HuH-7 (cell line): ENCODE measurements at regions not wholly inside any gene's neighbourhood (a gene's known extent, or its start where the extent isn't known, plus 50 kb on each side); places are given as distances from the start of the nearest gene placed in this dataset.
"Not testable (repeated sequence)": the region's sequence is repeated elsewhere in the genome, so short reads cannot be mapped to it uniquely, and the experiment has no call there.

ENCODE experiments used
- DNase-seq: peaks from one replicate; pipeline ENCODE4 v3.0.0; 2011; ENCODE audit warnings: low spot score

DNA sequence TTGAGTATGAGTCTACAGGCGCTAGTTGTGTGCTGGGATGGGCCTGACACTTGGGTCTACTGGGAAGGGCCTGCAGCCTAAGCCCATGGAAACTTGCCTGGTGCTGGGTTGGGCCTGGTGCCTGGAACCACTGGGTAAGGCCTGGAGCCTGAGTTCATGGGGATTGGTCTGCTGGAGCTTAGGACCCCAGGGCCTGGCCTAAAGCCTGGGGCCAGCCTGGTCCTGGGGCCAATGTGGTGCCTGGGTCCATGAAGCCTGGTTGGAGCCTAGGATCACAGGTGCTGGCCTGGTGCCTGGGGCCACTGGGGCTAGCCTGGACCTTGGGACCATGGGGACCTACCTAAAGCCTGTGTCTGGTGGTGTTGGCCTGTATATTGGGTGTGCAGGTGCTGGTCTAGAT is 270.3 kb upstream of the GRIA3 start:
- no peak for DNase-seq

DNA sequence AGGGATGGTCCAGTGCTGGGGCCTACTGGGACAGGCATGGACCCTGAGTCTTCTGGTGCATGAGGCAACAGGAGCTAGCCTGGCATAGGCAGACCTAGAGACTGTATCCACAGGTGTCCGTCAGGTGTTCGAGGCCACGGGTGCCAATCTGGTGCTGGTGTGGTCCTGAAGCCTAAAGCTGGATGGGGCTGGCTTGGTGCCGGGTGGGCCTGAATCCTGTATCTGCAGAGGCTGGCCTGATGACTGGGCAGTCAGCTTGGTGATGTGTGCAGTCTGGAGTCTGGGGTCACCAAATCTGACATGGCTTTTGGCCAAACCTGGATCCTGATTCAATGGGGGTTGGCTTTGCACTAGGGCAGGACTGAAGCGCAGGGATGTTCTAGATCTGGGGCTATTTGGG is 269.8 kb upstream of the GRIA3 start:
- DNase-seq = no peak

DNA sequence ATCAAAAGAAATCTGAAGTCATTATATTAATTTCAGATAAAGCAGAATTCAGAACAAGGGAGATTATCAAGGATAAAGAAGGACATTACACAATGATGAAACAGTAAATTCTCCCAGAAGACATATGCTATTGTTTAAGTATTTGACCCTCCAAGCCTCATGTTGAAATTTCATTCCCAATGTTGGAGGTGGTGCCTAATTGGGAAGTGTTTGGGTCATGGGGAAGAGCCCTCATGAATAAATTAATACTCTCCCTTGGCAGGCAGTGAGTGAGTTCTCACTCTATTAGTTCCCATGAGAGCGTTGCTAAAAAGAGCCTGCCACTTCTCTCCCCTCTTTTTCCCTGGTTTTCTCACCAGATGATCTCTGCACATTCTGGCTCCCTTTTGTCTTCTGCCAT is 249.9 kb upstream of the GRIA3 start:
- DNase-seq = no peak

DNA sequence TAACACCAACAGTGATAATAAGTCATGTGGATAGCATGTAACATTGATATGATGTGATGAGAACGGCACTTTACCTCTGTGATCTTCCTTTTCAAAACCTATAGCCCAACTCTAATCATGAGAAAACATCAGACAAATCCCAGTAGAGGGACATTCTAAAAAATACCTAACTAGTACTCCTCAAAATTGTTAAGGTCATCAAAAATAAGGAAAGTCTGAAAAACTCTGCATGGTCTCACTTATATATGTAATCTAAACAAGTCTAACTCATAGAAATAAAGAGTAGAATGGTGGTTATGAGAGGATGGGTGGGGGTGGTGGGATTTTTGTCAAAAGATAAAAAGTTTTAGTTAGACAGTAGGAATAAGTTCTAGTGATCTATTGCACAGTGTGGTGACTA is 243.9 kb upstream of the GRIA3 start:
- no peak for DNase-seq

DNA sequence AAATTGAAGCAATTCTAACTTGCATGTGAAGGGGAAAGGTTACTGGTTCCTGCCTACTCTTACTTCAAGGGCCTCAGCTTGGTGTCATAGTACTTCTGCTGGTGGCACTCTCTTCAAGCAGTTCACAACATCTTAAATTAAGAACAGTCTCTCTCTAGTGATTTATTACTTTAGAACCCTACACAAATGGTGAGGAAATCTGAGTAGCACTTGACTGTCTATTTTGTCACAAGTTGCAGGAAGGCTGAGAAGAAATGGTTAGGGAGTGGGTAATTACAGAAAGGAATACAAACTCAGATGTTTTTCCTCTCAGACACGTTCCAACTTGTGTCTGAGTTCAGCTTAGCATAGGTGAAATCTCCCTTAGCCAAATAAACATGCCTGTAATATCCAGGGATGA is 242.3 kb upstream of the GRIA3 start:
- DNase-seq = no peak

DNA sequence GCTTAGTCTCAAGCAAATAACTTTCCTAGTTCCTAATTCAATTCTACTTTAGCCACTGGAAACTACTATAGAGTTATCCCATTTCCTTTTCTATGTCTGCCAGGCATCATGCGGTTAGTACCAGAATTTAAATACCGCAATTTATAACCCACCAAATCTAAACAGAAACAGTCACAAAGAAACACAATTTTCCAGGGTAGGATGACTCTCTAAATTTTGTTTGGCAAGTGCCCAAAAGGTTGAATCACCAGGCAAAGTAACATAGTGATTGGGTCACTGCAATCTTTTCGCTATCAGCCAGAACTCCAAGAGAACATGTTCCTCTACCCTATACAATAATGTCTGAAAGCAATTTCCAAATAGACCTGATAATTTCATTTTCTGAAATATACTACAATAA is 240.2 kb upstream of the GRIA3 start:
- DNase-seq = no peak

DNA sequence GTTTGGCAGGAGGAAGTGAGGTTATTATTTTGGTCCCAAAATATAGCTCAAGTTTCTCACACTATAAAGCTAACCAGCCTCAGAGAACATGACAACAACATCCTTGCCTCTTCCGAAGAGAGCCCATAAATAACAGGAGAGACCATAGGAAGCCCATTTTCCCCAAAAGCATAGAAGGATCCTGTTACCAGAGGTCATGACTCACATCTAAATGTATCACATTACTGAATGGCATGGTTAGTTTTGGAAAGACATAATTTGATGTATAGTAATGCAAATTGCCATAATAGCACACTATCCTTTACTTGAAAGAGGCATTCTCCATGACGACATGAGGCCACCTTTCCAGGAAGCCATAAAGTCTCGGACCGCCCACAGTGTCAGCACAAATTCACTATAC is 238.8 kb upstream of the GRIA3 start:
- DNase-seq = no peak

DNA sequence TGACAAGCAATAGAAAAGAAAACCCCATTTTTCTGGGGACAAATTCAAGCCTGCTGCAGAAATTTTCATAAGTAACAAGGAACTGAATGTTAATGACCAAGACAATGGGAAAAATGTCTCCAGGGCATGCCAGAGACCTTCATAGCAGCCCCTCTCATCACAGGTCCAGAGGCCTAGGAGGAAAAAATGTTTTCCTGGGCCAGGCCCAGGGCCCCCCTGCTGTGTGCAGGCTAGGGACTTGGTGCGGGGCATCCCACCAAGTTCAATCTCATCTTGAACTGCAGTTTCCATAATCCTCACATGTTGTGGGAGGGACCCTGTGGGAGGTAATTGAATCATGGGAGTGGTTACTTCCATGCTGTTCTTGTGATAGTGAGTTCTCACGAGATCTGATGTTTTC is 211.5 kb upstream of the GRIA3 start:
- DNase-seq = no peak

DNA sequence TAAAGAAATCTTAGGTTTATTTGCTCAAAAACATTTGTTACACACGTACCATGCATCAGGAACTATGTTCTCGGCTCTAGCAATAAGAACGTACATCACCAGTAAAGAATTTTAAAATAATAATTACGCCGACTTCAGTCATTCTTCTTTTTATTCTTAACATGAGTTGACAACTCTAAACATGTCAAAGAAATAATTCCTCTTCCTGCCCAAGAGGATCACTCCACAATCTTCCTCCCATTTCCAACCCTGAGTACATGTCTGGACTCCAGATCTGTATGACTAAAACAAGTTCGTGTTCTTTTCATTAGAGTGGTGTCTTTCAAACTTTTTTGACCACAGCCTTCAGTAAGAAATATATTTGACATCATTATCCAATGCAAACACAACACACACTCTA is 201.6 kb upstream of the GRIA3 start:
- no peak for DNase-seq

DNA sequence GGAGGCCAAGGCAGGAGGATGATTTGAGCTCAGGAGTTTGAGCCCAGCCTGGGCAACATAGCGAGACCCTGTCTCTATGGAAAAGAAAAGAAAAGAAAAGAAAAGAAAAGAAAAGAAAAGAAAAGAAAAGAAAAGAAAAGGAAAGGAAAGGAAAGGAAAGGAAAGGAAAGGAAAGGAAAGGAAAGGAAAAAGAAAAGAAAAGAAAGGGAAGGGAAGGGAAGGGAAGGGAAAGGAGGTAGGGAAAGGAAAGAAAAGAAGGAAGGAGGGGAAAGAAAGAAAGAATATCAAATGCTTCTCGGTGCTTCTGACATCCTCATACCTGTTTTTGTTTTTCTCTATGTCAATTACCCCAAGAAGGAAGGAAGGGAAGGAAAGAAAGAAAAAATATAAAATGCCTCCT is 181.2 kb upstream of the GRIA3 start:
- not testable (repeated sequence) for DNase-seq

DNA sequence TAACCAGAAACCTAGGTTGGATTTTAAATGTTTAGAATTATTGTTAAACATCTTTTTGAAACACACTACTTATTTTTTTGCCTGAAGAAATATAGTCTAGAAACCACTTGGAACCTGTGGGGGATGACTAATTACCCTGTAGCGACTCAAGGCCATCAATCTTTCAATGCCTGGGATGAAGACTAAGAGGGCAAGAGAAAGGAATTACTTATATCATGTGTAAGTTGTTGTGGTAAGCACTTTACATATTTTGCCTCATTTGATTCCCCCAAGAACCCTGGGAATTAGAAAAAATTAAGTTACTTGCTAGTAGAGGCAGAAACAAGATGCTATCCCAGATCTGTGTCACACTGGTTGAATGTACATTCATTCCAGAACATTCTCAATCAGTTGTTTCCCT is 170.9 kb upstream of the GRIA3 start:
- DNase-seq = no peak

DNA sequence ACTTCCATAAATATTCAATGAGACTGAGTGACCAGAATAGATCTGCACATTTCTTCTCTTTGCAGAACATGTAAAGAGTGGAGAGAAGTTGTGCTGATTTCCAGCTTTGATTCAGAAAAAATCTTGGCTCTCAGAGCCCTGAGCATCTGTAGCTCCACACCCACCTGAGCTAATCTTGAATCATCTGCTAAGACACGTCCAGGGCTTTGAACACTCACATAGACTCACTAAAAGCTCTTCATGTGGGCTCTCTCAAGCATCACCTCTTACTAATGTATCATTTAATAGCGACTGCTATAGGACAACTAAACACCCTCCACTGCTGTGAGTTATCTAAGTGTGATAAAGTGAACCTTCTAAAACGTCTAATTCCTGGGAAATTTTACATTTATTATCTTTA is 147.7 kb upstream of the GRIA3 start:
- DNase-seq = no peak

DNA sequence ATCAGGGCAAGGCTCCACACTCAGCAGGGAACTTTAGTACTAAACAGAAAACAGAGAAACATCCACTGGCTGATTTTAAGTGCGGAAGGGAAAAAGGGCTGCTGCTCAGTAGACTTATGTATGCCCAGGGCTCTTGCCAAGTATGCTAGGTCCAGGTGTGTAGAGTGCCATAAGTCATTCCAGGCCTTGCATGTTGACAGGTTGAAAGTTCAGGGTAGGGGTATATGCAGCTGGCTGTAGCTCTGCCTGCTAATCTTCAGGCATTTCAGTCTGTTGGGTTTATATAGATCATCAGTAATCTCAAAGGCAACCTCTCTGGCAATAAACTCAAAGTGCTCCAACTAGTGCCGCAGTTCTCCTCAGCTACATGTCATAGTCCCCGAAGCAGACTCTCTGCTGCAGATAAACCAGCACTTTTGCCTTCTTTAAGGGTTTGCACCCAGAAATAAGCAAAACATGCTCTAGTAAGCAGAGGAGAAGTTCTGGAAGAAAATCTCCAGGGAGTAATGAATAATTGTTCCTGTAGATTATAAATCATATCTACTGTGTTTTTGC is 134.9 kb upstream of the GRIA3 start:
- DNase-seq = no peak

DNA sequence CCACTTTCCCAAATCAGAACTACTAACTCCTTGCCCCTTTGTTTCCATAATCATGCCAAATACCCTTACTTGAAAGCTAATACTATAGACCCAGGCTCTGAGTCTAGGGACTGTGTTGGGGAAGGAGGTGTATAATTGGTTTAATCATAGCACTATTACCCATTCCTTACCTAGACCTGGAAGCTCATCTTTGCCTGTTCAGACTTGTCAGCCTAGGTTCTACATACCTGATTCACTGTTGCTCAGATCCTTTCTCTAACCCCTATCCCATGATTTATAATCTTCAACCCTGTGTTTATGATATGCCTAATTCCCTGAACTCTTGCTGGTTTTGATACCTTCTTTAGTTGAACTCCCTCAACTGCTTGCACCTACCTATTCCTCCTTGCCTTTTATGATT is 123.1 kb upstream of the GRIA3 start:
- DNase-seq = no peak

DNA sequence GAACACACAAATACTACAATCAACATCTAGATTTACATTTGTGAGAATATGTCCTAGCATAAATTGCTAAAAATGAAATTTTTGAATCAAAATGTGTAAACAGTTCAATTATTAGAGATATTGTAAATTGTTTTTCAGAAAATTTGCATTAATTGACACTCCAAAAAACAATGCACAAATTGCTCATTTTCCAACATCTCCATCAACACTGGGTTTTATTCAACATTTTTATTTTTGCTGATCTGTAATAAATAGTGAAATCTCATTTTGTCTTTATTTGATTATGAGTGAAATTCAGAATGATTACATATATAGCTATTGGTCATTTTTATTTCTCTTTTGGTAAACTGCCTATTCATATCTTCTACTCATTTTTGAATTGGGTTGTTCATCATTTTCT is 120.0 kb upstream of the GRIA3 start:
- no peak for DNase-seq

DNA sequence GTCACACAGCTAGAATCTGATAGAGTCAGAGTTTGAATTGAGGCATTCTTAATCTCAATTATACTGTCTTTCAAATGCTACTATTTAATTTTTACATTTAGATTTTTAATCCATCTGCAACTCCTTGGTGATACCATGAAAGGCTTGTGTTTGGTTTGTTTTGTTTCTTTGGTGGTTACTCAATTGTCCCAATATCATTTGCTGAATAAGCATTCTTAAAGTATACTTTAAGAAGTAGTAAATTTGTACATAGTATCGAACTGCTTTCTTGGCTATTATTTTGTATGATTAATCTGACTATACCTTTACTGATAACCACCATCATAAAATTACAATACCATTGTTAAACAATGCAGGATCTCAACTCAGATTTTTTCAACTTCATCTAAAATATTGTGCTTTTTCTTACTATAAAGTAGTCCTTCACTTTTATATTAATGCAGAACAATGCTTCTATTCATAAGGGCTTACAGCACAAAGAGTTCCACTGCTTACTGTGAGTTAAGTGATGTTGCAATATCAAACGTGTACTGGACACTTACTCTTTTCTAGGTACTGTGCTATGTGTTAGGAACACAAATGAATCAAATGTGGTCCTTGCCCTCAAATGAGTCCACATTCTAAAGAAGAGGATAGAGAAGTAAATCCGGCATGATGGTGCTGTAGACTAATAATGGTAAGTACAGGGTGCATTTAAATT is 111.2 kb upstream of the GRIA3 start:
- no peak for DNase-seq

DNA sequence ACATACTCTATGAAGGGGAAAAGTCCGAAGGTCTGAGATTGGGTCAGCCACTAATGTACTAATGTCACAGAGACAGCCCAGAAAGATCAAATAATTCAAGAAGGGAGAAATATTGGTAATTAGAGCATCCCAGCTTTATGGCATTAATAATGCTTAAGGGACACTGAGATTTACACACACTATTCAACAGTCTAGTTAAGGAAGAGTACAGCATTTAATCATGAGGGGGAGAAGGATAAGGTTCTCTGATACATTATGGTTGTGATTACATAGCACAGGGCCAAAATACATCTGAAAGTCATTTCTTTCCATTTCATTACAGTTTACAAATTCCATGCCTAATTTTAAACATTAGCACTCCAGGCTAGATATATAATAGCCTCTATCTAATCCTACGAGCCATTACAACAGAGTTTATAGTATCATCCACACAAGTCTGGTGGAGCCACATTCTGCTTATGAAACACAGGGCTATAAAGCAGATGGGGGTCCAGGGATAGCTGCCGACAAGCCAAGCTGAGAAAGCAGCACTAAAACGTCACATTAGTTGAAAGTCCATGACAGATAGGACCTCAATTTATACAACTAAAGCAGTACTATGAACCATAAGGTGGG is 108.0 kb upstream of the GRIA3 start:
- DNase-seq = no peak

DNA sequence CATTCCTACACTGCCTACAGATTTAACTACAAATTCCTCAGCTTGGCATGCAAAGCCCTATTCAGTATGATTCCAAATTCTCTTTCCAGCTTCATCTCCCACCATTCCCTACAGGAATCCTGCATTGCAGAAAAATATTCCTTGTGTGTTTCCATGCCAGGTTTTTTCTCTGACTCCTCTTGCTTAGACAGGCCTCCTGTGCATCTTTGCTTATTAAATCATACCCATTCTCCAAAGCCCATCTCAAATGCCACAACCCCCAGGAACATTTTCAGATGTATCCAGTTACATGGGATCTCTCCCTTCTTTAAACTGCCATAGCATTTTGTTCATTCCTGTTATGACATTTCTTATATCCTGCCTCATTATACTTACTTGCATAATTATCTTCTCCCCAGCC is 106.4 kb upstream of the GRIA3 start:
- no peak for DNase-seq

DNA sequence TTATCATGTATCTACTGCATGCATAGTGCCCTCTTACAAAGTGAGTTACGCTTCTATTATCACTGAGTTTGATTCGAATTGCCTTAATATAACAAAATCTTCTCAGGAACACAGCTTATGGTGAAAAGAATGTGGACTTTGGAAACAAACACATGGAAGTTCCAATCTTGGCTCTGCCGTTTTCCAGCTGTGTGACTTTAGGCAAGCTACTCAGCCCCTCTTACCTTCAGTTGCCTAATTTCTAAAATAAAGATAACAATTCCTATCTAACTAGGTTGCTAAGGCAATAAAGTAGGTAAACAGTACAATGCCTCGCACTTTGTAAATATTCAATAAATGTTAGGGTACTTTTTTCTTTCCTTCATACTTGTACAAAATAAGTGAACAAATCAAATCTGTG is 104.0 kb upstream of the GRIA3 start:
- DNase-seq = no peak

DNA sequence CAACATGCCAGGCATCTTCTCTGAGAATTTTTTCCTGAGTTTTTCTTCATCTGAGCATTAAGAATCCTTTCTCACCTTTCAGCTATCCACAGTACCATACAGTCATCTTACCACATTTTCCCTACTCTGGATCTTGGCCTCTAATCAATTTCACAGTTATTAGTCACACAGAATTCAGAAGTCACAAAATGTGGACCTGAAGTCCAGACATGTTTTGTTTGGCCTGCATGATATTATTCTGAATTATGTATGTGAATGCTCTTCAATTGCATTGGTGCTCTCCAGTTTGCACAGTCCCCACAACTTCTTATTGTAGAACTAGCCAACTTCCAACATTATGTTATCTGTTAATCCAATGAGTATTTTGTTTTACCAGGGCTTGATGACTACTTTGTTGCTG is 102.3 kb upstream of the GRIA3 start:
- no peak for DNase-seq

DNA sequence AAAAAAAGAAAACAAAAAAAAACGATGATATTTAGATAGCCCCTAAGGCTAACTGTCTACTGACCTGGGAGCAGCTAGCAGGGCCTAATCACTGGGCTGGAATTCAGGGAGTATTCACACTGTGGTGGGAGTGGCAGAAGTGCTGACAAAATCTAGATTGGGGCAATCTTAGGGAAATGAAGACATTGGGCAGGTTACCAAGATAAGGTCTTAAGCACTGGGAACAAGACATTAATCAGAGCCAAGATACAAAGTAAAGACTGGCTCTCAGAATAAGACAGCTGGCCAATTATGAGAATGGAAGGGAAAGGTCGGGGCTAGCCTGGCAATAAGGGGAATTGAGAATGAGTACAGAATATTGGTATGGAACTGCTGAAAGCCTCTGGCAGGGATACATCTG is 100.2 kb upstream of the GRIA3 start:
- DNase-seq = no peak

DNA sequence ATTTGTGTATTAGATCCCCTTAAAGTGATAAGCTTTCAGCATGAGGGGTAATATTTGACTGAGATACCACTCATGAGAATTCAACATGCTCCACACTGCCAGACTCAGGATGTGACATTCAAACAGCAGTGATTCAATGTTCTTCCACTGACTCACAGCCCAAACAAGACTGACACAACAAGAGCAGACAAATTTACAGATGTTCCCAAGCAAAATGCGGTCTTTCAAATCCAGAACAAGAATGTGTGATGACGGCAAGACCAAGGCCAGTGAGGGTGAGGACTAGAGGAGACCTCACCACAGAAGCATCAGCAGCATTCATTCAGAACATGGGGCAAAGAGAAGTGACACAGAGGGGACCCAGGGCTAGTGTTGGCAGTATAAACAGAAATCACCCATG is 99.3 kb upstream of the GRIA3 start:
- no peak for DNase-seq

DNA sequence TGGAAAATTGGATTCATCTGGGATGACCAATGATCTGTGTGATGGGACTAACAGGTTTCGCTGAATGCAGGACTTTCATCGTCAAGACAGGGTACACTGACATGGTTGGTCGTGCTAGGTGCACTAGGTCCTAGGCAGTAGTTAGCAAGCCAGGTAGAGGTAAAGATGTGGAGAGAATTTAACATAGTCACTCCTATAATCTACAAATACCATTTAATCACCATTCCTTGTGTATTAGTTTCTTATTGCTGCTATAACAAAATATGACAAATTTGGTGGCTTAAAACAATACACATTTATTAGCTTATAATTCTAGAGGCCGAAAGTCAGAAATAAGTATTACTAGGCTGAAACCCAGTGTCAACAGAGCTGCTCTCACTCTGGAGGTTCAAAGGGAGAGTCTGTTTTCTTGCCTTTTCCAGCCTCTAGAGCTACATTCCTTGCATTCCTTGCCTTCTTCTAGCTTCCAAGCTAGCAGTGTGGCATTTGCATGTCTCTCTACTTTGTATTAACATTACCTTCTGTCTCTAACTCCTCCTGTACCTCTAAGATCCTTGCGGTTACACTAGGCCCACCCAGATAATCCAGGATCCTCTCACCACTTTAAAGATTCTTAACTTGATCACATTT is 98.7 kb upstream of the GRIA3 start:
- DNase-seq = no peak

DNA sequence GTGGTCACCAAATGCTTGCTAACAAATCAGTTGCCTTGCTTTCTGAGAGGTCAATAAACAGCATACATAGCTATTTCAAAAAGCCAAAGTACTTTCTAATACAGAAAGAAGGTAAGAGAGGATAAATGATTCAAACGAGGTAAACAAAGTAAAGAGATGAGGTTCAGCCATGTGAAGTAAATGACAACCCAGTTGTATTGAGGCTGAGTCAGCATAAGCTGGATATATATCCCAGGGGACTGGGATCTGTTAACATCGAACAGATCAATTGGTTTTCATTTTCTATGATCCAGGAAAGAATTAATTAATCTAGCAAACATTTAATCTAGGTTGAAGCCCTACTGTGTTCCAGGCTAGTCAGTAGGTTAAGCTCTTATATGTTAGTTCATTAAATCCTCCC is 97.3 kb upstream of the GRIA3 start:
- no peak for DNase-seq
